Upper lobe of right lung (tissue), 1 donor: ENCODE measurements at regions not wholly inside any gene's neighbourhood (a gene's known extent, or its start where the extent isn't known, plus 50 kb on each side); places are given as distances from the start of the nearest gene placed in this dataset.
"Not testable (repeated sequence)": the region's sequence is repeated elsewhere in the genome, so short reads cannot be mapped to it uniquely, and the experiment has no call there.

Experiments
- ATAC-seq: fragments of 200-7000 bp; cut with Tn5 transposase; one replicate; pipeline ENCODE4 v1.9.1; 2020; ENCODE audit warnings: mild to moderate bottlenecking, moderate library complexity
- DNase-seq: peaks from one replicate; pipeline ENCODE4 v3.0.0-alpha.2; 2020
- H3K27ac ChIP-seq: fragments of 200-600 bp; one replicate; pipeline ENCODE4 v1.8.0; 2022
- H3K27me3 ChIP-seq: fragments of 200-600 bp; one replicate; pipeline ENCODE4 v1.8.0; 2022; ENCODE audit warnings: mild to moderate bottlenecking
- H3K36me3 ChIP-seq: fragments of 200-600 bp; one replicate; pipeline ENCODE4 v1.8.0; 2022
- H3K4me1 ChIP-seq: fragments of 200-600 bp; one replicate; pipeline ENCODE4 v1.8.0; 2022
- H3K4me3 ChIP-seq: fragments of 200-600 bp; one replicate; pipeline ENCODE4 v1.8.0; 2022; ENCODE audit warnings: mild to moderate bottlenecking
- H3K9me3 ChIP-seq: fragments of 200-600 bp; one replicate; pipeline ENCODE4 v1.8.0; 2022
- CTCF ChIP-seq: fragments of 200-600 bp; IDR thresholded peaks from one replicate; pipeline ENCODE4 v1.8.0; 2022; ENCODE audit warnings: antibody characterized with exemption
- intact Hi-C: fragments of 100-400 bp; cut with DNase I; formaldehyde crosslinking; loops from one replicate; pipeline ENCODE4 v1.11.0; 2022
- donor health status: DM: no; HTN: yes; CAD: no; lungs with severe emphysema.

- intact Hi-C loops: no loop called here
- Histone ChIP-seq H3K27ac (no peak overlapping the region), H3K27me3 (no peaks in the 10 kb centered on the region), H3K4me3 (no peak overlapping the region), H3K36me3 (no peaks in the 10 kb centered on the region), H3K9me3 (no peaks in the 10 kb centered on the region), H3K4me1 (no peaks in the 10 kb centered on the region)
- ATAC-seq (no peak), DNase-seq (no peak)
- TF ChIP-seq CTCF: no peak
Observed at GRCh38 chr4:138595171-138595570, 353.0 kb upstream of the SLC7A11 start.

- H3K27me3 ChIP-seq: no peaks in the 10 kb centered on the region
- no peak for ATAC-seq
Observed at GRCh38 chr4:138592796-138593195, 350.6 kb upstream of the SLC7A11 start.

GRCh38 chr4:138591808-138592207 is 349.7 kb upstream of the SLC7A11 start:
- Histone ChIP-seq H3K4me1 (no peaks in the 10 kb centered on the region), H3K27ac (no peak overlapping the region), H3K9me3 (no peaks in the 10 kb centered on the region), H3K36me3 (no peaks in the 10 kb centered on the region), H3K27me3 (no peaks in the 10 kb centered on the region), H3K4me3 (no peak overlapping the region)
- ATAC-seq: no peak
- intact Hi-C loops: no loop called here
- DNase-seq: no peak
- no peak for TF ChIP-seq CTCF

More at GRCh38 chr4:138592796-138593195, 350.6 kb upstream of the SLC7A11 start:
- TF ChIP-seq CTCF: no peak
- Histone ChIP-seq H3K4me3 (no peak overlapping the region), H3K27ac (no peak overlapping the region), H3K4me1 (no peaks in the 10 kb centered on the region), H3K36me3 (no peaks in the 10 kb centered on the region), H3K9me3 (no peaks in the 10 kb centered on the region)
- DNase-seq: no peak
- intact Hi-C loops: no loop called here

- Histone ChIP-seq H3K4me1 (no peaks in the 10 kb centered on the region), H3K9me3 (no peaks in the 10 kb centered on the region), H3K27ac (no peak overlapping the region), H3K27me3 (no peaks in the 10 kb centered on the region), H3K4me3 (no peak overlapping the region), H3K36me3 (no peaks in the 10 kb centered on the region)
- intact Hi-C loops: no loop called here
- no peak for TF ChIP-seq CTCF
- ATAC-seq (no peak), DNase-seq (no peak)
Observed at GRCh38 chr4:138588501-138588900, 346.4 kb upstream of the SLC7A11 start.

- Histone ChIP-seq H3K4me3 (no peak overlapping the region), H3K27ac (no peak overlapping the region), H3K4me1 (no peaks in the 10 kb centered on the region), H3K36me3 (no peaks in the 10 kb centered on the region), H3K27me3 (no peaks in the 10 kb centered on the region), H3K9me3 (peaks cover 9% of the 10 kb centered on the region)
- ATAC-seq (no peak), DNase-seq (no peak)
- no peak for TF ChIP-seq CTCF
- intact Hi-C loops: no loop called here
Observed at GRCh38 chr4:138579146-138579545, 337.0 kb upstream of the SLC7A11 start.

GRCh38 chr4:138577826-138578225 is 335.7 kb upstream of the SLC7A11 start:
- ATAC-seq, DNase-seq, H3K4me1 ChIP-seq, H3K27ac ChIP-seq, H3K9me3 ChIP-seq, intact Hi-C loops, H3K27me3 ChIP-seq, H3K4me3 ChIP-seq, H3K36me3 ChIP-seq: not testable (repeated sequence)
